B cell (primary cell): ENCODE measurements at regions not wholly inside any gene's neighbourhood (a gene's known extent, or its start where the extent isn't known, plus 50 kb on each side); places are given as distances from the start of the nearest gene placed in this dataset.

Experiments used
- ATAC-seq: fragments of 200-7000 bp; cut with Tn5 transposase; one replicate; pipeline ENCODE4 v1.10.0; 2021; ENCODE audit warnings: low read depth, mild to moderate bottlenecking, moderate number of reproducible peaks, moderate library complexity
- CTCF ChIA-PET: fragments of 350-600 bp; sonication (Branson Sonifier 250); formaldehyde crosslinking; loops from one replicate; lab custom pipeline; 2021; ENCODE audit warnings: antibody characterized with exemption, inconsistent platforms; lab: Charles Lee
- POLR2A ChIA-PET: fragments of 350-600 bp; sonication (Branson Sonifier 250); formaldehyde crosslinking; loops from one replicate; lab custom pipeline; 2021; ENCODE audit warnings: antibody characterized with exemption; lab: Charles Lee
- DNase-seq: peaks from one replicate; pipeline ENCODE4 v3.0.0; 2013
- H2AFZ ChIP-seq: 2 replicates; pipeline ENCODE4 v1.6.1; 2012; ENCODE audit warnings: mild to moderate bottlenecking, low read depth, low read length; ENCODE audit not compliant: insufficient read depth, poor library complexity, severe bottlenecking
- H3K27ac ChIP-seq, 2 donors: 1 replicate in 1 of 2; 2 replicates in 1 of 2; pipeline ENCODE4 v1.5.1; 2012 to 2013; ENCODE audit warnings: low read length in 2 of 2, mild to moderate bottlenecking in 2 of 2, moderate library complexity in 1 of 2
- H3K27me3 ChIP-seq, 4 experiments: fragments of 200-600 bp in 1 of 4; sonication (generic) in 1 of 4; replicated peaks in 1 of 4; 1 replicate in 2 of 4; 2 replicates in 2 of 4; pipeline versions ENCODE4 v1.6.1 to v1.7.0; 2013 to 2016; ENCODE audit warnings: low read length in 3 of 4, mild to moderate bottlenecking in 2 of 4, mixed read lengths in 1 of 4, moderate library complexity in 1 of 4; ENCODE audit not compliant: insufficient read depth in 4 of 4, control insufficient read depth in 3 of 4; ENCODE audit errors: control extremely low read depth in 1 of 4
- H3K36me3 ChIP-seq, 2 experiments: replicated peaks in 1 of 2; 1 replicate in 1 of 2; 2 replicates in 1 of 2; pipeline versions ENCODE4 v1.6.1 to v1.7.1; 2013; ENCODE audit warnings: low read length in 1 of 2; ENCODE audit not compliant: insufficient read depth in 2 of 2, control insufficient read depth in 1 of 2; ENCODE audit errors: control extremely low read depth in 1 of 2, extremely low read depth in 1 of 2
- H3K4me1 ChIP-seq, 2 donors: fragments of 200-600 bp in 1 of 2; sonication (generic) in 1 of 2; 1 replicate in 1 of 2; 2 replicates in 1 of 2; pipeline versions ENCODE4 v1.5.1 to v1.6.1; 2013 to 2017; ENCODE audit warnings: low read length in 2 of 2; ENCODE audit not compliant: control insufficient read depth in 2 of 2, insufficient read depth in 2 of 2
- H3K4me2 ChIP-seq: replicated peaks from 2 replicates; pipeline ENCODE3; 2012; ENCODE audit warnings: mild to moderate bottlenecking, low read depth, low read length; ENCODE audit not compliant: poor library complexity, severe bottlenecking
- H3K4me3 ChIP-seq, 5 experiments: fragments of 200-600 bp in 1 of 5; sonication (generic) in 1 of 5; 1 replicate in 3 of 5; 2 replicates in 2 of 5; pipeline versions ENCODE4 v1.5.1 to v1.7.0; 2011 to 2016; ENCODE audit warnings: low read length in 4 of 5, mild to moderate bottlenecking in 4 of 5, low read depth in 2 of 5, control low read depth in 1 of 5, moderate library complexity in 1 of 5; ENCODE audit not compliant: insufficient read depth in 1 of 5; ENCODE audit errors: control extremely low read depth in 1 of 5, extremely low read depth in 1 of 5
- H3K79me2 ChIP-seq: fragments of 200-600 bp; sonication (generic); one replicate; pipeline ENCODE4 v1.6.0; 2016; ENCODE audit warnings: low read length; ENCODE audit not compliant: control insufficient read depth, insufficient read depth
- H3K9ac ChIP-seq: fragments of 200-600 bp; sonication (generic); 2 replicates; pipeline ENCODE4 v1.6.1; 2017; ENCODE audit warnings: mild to moderate bottlenecking, low read length, moderate library complexity
- H3K9me3 ChIP-seq, 3 donors: one replicate each; pipeline versions ENCODE4 v1.6.1 to v1.7.1; 2013; ENCODE audit warnings: low read length in 2 of 3; ENCODE audit not compliant: control insufficient read depth in 2 of 3, insufficient read depth in 1 of 3; ENCODE audit errors: control extremely low read depth in 1 of 3
- H4K20me1 ChIP-seq: 2 replicates; pipeline ENCODE4 v1.6.0; 2012; ENCODE audit warnings: mild to moderate bottlenecking, low read length; ENCODE audit not compliant: insufficient read depth, control insufficient read depth, poor library complexity, severe bottlenecking
- H3K27ac Mint-ChIP-seq: one replicate; pipeline ENCODE4 v1.8.0; 2021; ENCODE audit warnings: mixed read lengths
- H3K27me3 Mint-ChIP-seq: one replicate; pipeline ENCODE4 v1.8.0; 2021; ENCODE audit warnings: mixed read lengths
- H3K4me1 Mint-ChIP-seq: one replicate; pipeline ENCODE4 v1.8.0; 2021; ENCODE audit warnings: mixed read lengths
- H3K4me3 Mint-ChIP-seq: one replicate; pipeline ENCODE4 v1.8.0; 2021; ENCODE audit warnings: mixed read lengths
- H3K9me3 Mint-ChIP-seq: one replicate; pipeline ENCODE4 v1.8.0; 2022; ENCODE audit warnings: mixed read lengths; ENCODE audit not compliant: insufficient read depth
- CTCF ChIP-seq: fragments of 200-600 bp; IDR thresholded peaks from one replicate; pipeline ENCODE4 v1.8.0; 2022; ENCODE audit warnings: antibody characterized with exemption, mild to moderate bottlenecking
- EZH2 ChIP-seq: IDR thresholded peaks from 2 replicates; pipeline ENCODE4 v1.6.1; 2012; ENCODE audit warnings: borderline replicate concordance, low read depth, mild to moderate bottlenecking, moderate library complexity, low read length; ENCODE audit not compliant: insufficient read depth, poor library complexity, severe bottlenecking
- WGBS: methylation state at CpG from one replicate; pipeline ENCODE4 v1.1.5; 2013; ENCODE audit warnings: missing lambda C conversion rate; ENCODE audit not compliant: insufficient coverage; 5-methylcytosine and 5-hydroxymethylcytosine counted together
- intact Hi-C: fragments of 100-400 bp; cut with micrococcal nuclease; formaldehyde crosslinking; loops from one replicate; pipeline ENCODE4 v1.10.0; 2022

- ATAC-seq = no peak
- POLR2A ChIA-PET = no interaction called here
- no peaks in the 10 kb centered on the region for H3K4me1 Mint-ChIP-seq
Measured at GRCh38 chr3:176766862-176767261, 430.4 kb downstream of the TBL1XR1 start.

GRCh38 chr3:176765382-176765900 is 431.8 kb downstream of the TBL1XR1 start:
- peaks cover 0 to 5% (median 0%) of the 10 kb centered on the region in 3 donors for H3K9me3 ChIP-seq
- H3K27ac ChIP-seq = no peak overlapping the region
- H3K4me3 ChIP-seq = no peak overlapping the region
- no peak overlapping the region for H3K9ac ChIP-seq
- CTCF ChIA-PET = no interaction called here
- DNase-seq = no peak
- Mint-ChIP-seq H3K9me3 (peaks cover 2% of the 10 kb centered on the region), H3K4me3 (no peak overlapping the region), H3K27ac (no peak overlapping the region), H3K27me3 (no peaks in the 10 kb centered on the region), H3K4me1 (no peaks in the 10 kb centered on the region)
- intact Hi-C loops = no loop called here
- TF ChIP-seq EZH2 = no peak
- no peak for TF ChIP-seq CTCF
- H3K4me2 ChIP-seq = no peak overlapping the region
- no peaks in the 10 kb centered on the region for H3K27me3 ChIP-seq
- ATAC-seq = no peak
- H2AFZ ChIP-seq = no peak overlapping the region
- no peaks in the 10 kb centered on the region for H3K36me3 ChIP-seq
- H4K20me1 ChIP-seq = no peaks in the 10 kb centered on the region
- H3K4me1 ChIP-seq = no peaks in the 10 kb centered on the region
- no CpG with 5 or more reads among the region's 3 CpGs for WGBS
- H3K79me2 ChIP-seq = no peaks in the 10 kb centered on the region
- POLR2A ChIA-PET = no interaction called here

More at GRCh38 chr3:176766862-176767261, 430.4 kb downstream of the TBL1XR1 start:
- H3K27me3 ChIP-seq = no peaks in the 10 kb centered on the region
- H4K20me1 ChIP-seq = no peaks in the 10 kb centered on the region
- H3K9me3 ChIP-seq = peaks cover 0 to 5% (median 0%) of the 10 kb centered on the region in 3 donors
- peaks cover 2% of the 10 kb centered on the region for H3K9me3 Mint-ChIP-seq
- H3K4me2 ChIP-seq = no peak overlapping the region
- H3K4me1 ChIP-seq = no peaks in the 10 kb centered on the region
- intact Hi-C loops = no loop called here
- no peaks in the 10 kb centered on the region for H3K27me3 Mint-ChIP-seq
- H3K9ac ChIP-seq = no peak overlapping the region
- 50% methylated on average over 1 of the region's 1 CpG for WGBS
- H3K27ac ChIP-seq = no peak overlapping the region
- H3K27ac Mint-ChIP-seq = no peak overlapping the region
- no peak overlapping the region for H2AFZ ChIP-seq
- H3K36me3 ChIP-seq = no peaks in the 10 kb centered on the region
- TF ChIP-seq EZH2 (no peak), CTCF (no peak)
- H3K4me3 Mint-ChIP-seq = no peak overlapping the region
- no peaks in the 10 kb centered on the region for H3K79me2 ChIP-seq
- CTCF ChIA-PET = no interaction called here
- no peak for DNase-seq
- H3K4me3 ChIP-seq = no peak overlapping the region
